Erythroblast (primary cell): ENCODE measurements at regions not wholly inside any gene's neighbourhood (a gene's known extent, or its start where the extent isn't known, plus 50 kb on each side); places are given as distances from the start of the nearest gene placed in this dataset.

Source experiments
- GATA1 ChIP-seq: IDR thresholded peaks from 2 replicates; pipeline ENCODE4 v1.6.1; 2011; ENCODE audit warnings: low read depth, mild to moderate bottlenecking, control low read depth, low read length, moderate library complexity
- POLR2A ChIP-seq: IDR thresholded peaks from 2 replicates; pipeline ENCODE4 v1.6.1; 2011; ENCODE audit warnings: mild to moderate bottlenecking, low read length

DNA sequence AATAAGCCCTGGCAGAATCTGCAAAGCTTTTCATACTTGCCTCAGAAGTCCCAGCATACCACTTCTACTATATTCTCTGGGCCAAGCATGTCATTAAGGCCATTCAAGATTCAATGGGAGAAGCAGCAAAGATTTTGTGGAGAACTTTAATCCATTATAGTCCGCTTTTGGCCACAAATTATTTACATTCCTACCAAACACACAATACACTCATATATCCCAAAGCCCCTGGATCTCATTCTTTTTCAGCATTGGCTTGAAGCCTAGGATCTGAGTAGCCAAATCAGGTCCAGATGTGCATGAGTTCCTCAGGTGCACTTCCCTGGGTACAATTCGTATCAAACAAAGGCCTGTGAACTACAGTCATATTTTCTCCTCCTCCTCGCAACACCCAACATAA, 203.4 kb downstream of the NDFIP2 start:
- TF ChIP-seq POLR2A (no peak), GATA1 (no peak)
